Activated naive CD4-positive, alpha-beta T cell treated with anti-CD3 and anti-CD28 coated beads, Interleukin-2, amount 10 ng/mL, durations not matched to agents 7 days and 5 days (primary cell): ENCODE measurements at regions not wholly inside any gene's neighbourhood (a gene's known extent, or its start where the extent isn't known, plus 50 kb on each side); places are given as distances from the start of the nearest gene placed in this dataset.
"Not testable (repeated sequence)": the region's sequence is repeated elsewhere in the genome, so short reads cannot be mapped to it uniquely, and the experiment has no call there.

Experiments
- CTCF ChIA-PET: fragments of 350-600 bp; sonication (Branson Sonifier 250); formaldehyde crosslinking; loops from one replicate; lab custom pipeline; 2021; ENCODE audit warnings: antibody characterized with exemption; lab: Charles Lee
- DNase-seq: peaks from one replicate; pipeline ENCODE4 v3.0.0-alpha.2; 2020
- H3K27ac Mint-ChIP-seq: one replicate; pipeline ENCODE4 v1.8.0; 2021; ENCODE audit warnings: mild to moderate bottlenecking, moderate library complexity, mixed read lengths
- H3K27me3 Mint-ChIP-seq: one replicate; pipeline ENCODE4 v1.8.0; 2021; ENCODE audit warnings: mild to moderate bottlenecking, mixed read lengths
- H3K36me3 Mint-ChIP-seq: one replicate; pipeline ENCODE4 v1.8.0; 2021; ENCODE audit warnings: mixed read lengths
- H3K4me1 Mint-ChIP-seq: one replicate; pipeline ENCODE4 v1.8.0; 2021; ENCODE audit warnings: mixed read lengths
- H3K4me3 Mint-ChIP-seq: one replicate; pipeline ENCODE4 v1.8.0; 2021; ENCODE audit warnings: mild to moderate bottlenecking, moderate library complexity, mixed read lengths
- H3K9me3 Mint-ChIP-seq: one replicate; pipeline ENCODE4 v1.8.0; 2021; ENCODE audit warnings: mixed read lengths

GRCh38 chr20:54820392-54820791 is 345.0 kb downstream of the DOK5 start:
- Mint-ChIP-seq H3K9me3 (no peaks in the 10 kb centered on the region), H3K36me3 (no peaks in the 10 kb centered on the region), H3K4me3 (no peak overlapping the region), H3K4me1 (no peaks in the 10 kb centered on the region), H3K27ac (no peak overlapping the region), H3K27me3 (no peaks in the 10 kb centered on the region)
- DNase-seq = no peak
- CTCF ChIA-PET = no interaction called here

- H3K4me3 Mint-ChIP-seq = no peak overlapping the region
- CTCF ChIA-PET = no interaction called here
Measured at GRCh38 chr20:54806462-54806861, 331.1 kb downstream of the DOK5 start.

DNA sequence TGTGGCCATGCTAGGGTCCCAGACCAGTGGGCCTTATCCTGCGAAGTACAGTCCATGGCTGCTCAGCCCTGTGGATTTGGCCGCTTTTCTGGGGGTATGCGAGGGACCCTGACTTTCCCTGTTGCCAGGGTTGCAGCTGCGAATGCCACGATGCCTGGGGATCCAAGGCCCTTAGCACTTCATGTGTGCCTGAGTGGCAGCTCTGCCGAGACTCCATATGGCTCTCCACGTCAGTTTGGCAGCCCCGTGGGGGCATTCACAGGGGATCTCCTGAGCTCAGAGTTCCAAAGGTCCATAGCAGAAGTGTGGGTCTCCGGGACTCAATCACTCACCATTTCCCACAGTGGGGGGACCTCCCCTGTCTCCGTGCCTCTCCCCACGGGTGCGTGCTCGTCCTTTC is 319.5 kb downstream of the DOK5 start:
- H3K27ac Mint-ChIP-seq = no peak overlapping the region
- H3K27me3 Mint-ChIP-seq = no peaks in the 10 kb centered on the region
- CTCF ChIA-PET = no interaction called here
- no peak for DNase-seq
- H3K9me3 Mint-ChIP-seq = peaks cover 9% of the 10 kb centered on the region
- H3K4me3 Mint-ChIP-seq = no peak overlapping the region
- H3K36me3 Mint-ChIP-seq = no peaks in the 10 kb centered on the region
- no peaks in the 10 kb centered on the region for H3K4me1 Mint-ChIP-seq

More at GRCh38 chr20:54806462-54806861, 331.1 kb downstream of the DOK5 start:
- no peaks in the 10 kb centered on the region for H3K36me3 Mint-ChIP-seq
- no peak for DNase-seq
- no peaks in the 10 kb centered on the region for H3K9me3 Mint-ChIP-seq
- no peak overlapping the region for H3K27ac Mint-ChIP-seq
- H3K4me1 Mint-ChIP-seq = no peaks in the 10 kb centered on the region
- no peaks in the 10 kb centered on the region for H3K27me3 Mint-ChIP-seq

- no peak overlapping the region for H3K27ac Mint-ChIP-seq
- no peak overlapping the region for H3K4me3 Mint-ChIP-seq
- no peaks in the 10 kb centered on the region for H3K36me3 Mint-ChIP-seq
- CTCF ChIA-PET = no interaction called here
- H3K27me3 Mint-ChIP-seq = no peaks in the 10 kb centered on the region
- H3K4me1 Mint-ChIP-seq = no peaks in the 10 kb centered on the region
- peaks cover 11% of the 10 kb centered on the region for H3K9me3 Mint-ChIP-seq
- DNase-seq = no peak
Measured at GRCh38 chr20:54794110-54794509, 318.7 kb downstream of the DOK5 start.

GRCh38 chr20:54793291-54793992 is 318.0 kb downstream of the DOK5 start:
- no peak for DNase-seq
- Mint-ChIP-seq H3K4me1 (no peaks in the 10 kb centered on the region), H3K9me3 (peaks cover 11% of the 10 kb centered on the region), H3K36me3 (no peaks in the 10 kb centered on the region), H3K27me3 (no peaks in the 10 kb centered on the region), H3K4me3 (no peak overlapping the region), H3K27ac (no peak overlapping the region)
- CTCF ChIA-PET = no interaction called here

DNA sequence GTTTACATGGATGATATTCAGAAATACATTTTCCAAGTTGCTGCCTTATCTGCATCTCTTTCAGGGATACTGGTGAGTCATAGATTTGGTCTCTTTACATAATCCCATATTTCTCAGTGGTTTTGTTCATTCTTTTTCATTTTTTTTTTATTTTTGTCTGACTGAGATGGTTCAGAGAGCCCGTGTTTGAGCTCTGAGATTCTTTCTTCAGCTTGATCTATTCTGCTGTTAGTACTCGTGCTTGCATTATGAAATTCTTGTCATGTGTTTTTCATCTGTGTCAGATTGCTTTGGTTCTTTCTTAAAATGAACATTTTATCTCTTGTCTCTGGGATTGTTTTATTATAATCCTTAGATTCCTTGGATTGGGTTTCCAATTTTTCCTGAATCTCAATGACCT is 317.3 kb downstream of the DOK5 start:
- Mint-ChIP-seq H3K27me3 (no peaks in the 10 kb centered on the region), H3K4me1 (no peaks in the 10 kb centered on the region), H3K4me3 (no peak overlapping the region), H3K36me3 (no peaks in the 10 kb centered on the region), H3K9me3 (peaks cover 14% of the 10 kb centered on the region), H3K27ac (no peak overlapping the region)
- no peak for DNase-seq
- CTCF ChIA-PET = no interaction called here

- DNase-seq, H3K27ac Mint-ChIP-seq, H3K27me3 Mint-ChIP-seq, H3K36me3 Mint-ChIP-seq, H3K4me3 Mint-ChIP-seq, CTCF ChIA-PET, H3K4me1 Mint-ChIP-seq: not testable (repeated sequence)
- H3K9me3 Mint-ChIP-seq = peaks cover 10% of the 10 kb centered on the region
Measured at GRCh38 chr20:54788260-54788659, 312.9 kb downstream of the DOK5 start.

- H3K36me3 Mint-ChIP-seq, H3K4me1 Mint-ChIP-seq, CTCF ChIA-PET: not testable (repeated sequence)
Measured at GRCh38 chr20:54782758-54783157, 307.4 kb downstream of the DOK5 start.

DNA sequence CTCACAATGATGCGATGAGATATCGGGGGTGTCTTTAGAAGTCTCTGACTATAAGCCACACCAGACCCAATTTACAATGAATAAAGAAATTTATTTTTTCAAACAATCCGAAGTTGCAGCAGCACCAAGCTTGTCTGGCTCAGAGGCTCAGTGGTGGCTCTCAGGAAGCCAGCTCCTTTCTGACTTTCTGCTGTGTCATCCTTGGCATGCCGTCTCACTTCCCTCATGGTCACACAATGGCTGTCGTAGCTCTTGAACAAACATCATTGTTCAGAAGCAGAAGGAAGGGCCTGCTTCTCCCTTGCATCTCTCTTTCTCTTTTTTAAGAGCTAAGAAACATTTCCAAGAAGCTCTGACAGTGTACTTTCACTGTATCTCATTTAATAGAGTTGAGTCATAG is 299.0 kb downstream of the DOK5 start:
- Mint-ChIP-seq H3K27me3 (no peaks in the 10 kb centered on the region), H3K4me1 (no peaks in the 10 kb centered on the region), H3K9me3 (peaks cover 6% of the 10 kb centered on the region), H3K36me3 (no peaks in the 10 kb centered on the region), H3K4me3 (no peak overlapping the region), H3K27ac (no peak overlapping the region)
- CTCF ChIA-PET = no interaction called here
- no peak for DNase-seq

More at GRCh38 chr20:54782758-54783157, 307.4 kb downstream of the DOK5 start:
- not testable (repeated sequence) for H3K27ac Mint-ChIP-seq, H3K4me3 Mint-ChIP-seq, DNase-seq, H3K9me3 Mint-ChIP-seq, H3K27me3 Mint-ChIP-seq

DNA sequence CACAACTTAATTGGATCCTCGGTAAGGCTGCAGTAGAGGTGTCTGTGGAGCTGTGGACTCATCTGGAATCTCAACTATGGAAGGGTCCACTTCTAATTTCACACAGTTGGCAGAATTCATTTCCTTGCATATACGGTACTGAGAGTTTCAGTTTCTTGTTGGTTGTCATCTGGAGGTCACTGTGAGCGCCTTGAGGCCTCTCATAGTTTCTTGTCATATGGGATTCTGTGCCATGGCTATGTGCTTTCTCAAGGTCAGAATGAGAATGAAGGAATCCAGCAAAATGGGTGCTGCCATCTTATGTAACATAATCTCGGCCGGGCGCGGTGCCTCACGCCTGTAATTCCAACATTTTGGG is 298.2 kb downstream of the DOK5 start:
- DNase-seq = no peak
- H3K4me3 Mint-ChIP-seq = no peak overlapping the region
- peaks cover 9% of the 10 kb centered on the region for H3K9me3 Mint-ChIP-seq
- no peaks in the 10 kb centered on the region for H3K27me3 Mint-ChIP-seq
- H3K4me1 Mint-ChIP-seq = no peaks in the 10 kb centered on the region
- no peak overlapping the region for H3K27ac Mint-ChIP-seq
- H3K36me3 Mint-ChIP-seq = no peaks in the 10 kb centered on the region
- CTCF ChIA-PET = no interaction called here

DNA sequence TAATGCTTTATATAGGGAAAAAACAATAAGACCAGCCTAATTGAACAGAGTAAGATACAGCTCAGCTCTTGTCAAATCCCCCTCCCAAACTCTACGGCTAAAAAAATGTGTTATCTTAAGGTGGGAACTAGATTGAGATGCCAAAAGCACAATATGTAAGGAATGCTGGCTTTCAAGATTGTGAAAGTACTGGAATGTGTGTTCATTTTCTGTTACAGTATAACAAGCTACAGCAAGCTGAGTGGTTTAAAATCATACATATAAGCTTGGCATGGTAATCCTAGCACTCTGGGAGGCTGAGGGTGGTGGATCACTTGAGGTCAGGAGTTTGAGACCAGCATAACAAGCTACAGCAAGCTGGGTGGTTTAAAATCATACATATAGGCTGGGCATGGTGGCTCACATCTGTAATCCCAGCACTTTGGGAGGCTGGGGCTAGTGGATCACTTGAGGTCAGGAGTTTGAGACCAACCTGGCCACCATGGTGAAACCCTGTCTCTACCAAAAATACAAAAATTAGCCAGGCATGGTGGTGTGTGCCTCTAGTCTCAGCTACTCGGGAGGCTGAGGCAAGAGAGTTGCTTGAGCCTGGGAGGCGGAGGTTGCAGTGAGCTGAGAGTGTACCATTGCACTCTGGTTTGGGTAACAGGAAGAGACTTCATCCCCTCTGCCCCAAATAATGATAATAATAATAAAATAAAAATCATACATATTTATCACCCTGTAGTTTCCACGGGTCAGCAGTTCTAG is 297.7 kb downstream of the DOK5 start:
- Mint-ChIP-seq H3K4me1 (no peaks in the 10 kb centered on the region), H3K4me3 (no peak overlapping the region), H3K36me3 (no peaks in the 10 kb centered on the region), H3K27ac (no peak overlapping the region), H3K9me3 (peaks cover 9% of the 10 kb centered on the region), H3K27me3 (no peaks in the 10 kb centered on the region)
- DNase-seq = no peak
- CTCF ChIA-PET = no interaction called here

DNA sequence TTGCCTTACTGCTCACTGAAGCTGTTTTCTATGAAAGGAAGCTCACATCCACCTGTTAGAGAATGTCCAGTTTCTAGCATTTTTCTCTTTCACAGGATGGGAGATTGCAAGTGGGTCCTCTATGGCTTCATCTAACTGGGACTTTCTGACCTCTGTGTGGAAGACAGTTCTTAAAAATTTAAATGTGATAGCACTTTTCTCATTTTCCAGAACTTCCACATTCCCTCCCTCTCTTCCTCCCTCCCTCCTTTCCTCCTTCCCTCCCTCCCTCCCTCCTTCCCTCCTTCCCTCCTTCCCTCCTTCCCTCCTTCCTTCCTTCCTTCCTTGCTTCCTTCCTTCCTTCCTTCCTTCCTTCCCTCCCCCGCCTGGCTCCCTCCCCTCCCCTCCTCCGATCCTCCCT is 291.1 kb downstream of the DOK5 start:
- peaks cover 5% of the 10 kb centered on the region for H3K9me3 Mint-ChIP-seq
- no peak overlapping the region for H3K27ac Mint-ChIP-seq
- H3K4me3 Mint-ChIP-seq = no peak overlapping the region
- no peaks in the 10 kb centered on the region for H3K27me3 Mint-ChIP-seq
- no peak for DNase-seq
- H3K36me3 Mint-ChIP-seq = no peaks in the 10 kb centered on the region
- CTCF ChIA-PET = no interaction called here
- H3K4me1 Mint-ChIP-seq = no peaks in the 10 kb centered on the region

- no peak overlapping the region for H3K27ac Mint-ChIP-seq
- no peaks in the 10 kb centered on the region for H3K27me3 Mint-ChIP-seq
- peaks cover 4% of the 10 kb centered on the region for H3K9me3 Mint-ChIP-seq
- DNase-seq = no peak
- H3K36me3 Mint-ChIP-seq = no peaks in the 10 kb centered on the region
- no peaks in the 10 kb centered on the region for H3K4me1 Mint-ChIP-seq
- CTCF ChIA-PET = no interaction called here
- H3K4me3 Mint-ChIP-seq = no peak overlapping the region
Measured at GRCh38 chr20:54763366-54763765, 288.0 kb downstream of the DOK5 start.

DNA sequence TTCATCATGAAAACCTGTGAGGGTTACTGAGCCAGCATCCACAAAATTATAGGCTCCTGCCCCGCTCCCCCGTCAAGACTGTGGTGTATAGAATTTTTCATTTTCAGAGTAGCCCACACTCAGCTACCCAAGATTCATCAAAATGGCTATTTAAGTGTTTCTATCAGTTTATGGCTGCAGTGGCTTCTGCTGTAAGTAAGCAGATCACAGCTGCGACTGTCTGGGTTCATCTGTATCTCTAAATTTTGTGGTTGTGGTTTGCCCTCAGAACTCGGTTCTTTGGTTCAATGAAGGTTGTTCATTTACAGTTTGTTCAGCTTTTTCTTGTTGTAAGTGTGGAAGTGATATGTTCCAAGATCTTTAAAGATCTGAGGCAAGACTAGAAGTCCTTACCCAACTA is 284.2 kb downstream of the DOK5 start:
- H3K36me3 Mint-ChIP-seq = no peaks in the 10 kb centered on the region
- no peaks in the 10 kb centered on the region for H3K27me3 Mint-ChIP-seq
- peaks cover 4% of the 10 kb centered on the region for H3K9me3 Mint-ChIP-seq
- CTCF ChIA-PET = no interaction called here
- H3K27ac Mint-ChIP-seq = no peak overlapping the region
- no peak for DNase-seq
- H3K4me1 Mint-ChIP-seq = no peaks in the 10 kb centered on the region
- H3K4me3 Mint-ChIP-seq = no peak overlapping the region

DNA sequence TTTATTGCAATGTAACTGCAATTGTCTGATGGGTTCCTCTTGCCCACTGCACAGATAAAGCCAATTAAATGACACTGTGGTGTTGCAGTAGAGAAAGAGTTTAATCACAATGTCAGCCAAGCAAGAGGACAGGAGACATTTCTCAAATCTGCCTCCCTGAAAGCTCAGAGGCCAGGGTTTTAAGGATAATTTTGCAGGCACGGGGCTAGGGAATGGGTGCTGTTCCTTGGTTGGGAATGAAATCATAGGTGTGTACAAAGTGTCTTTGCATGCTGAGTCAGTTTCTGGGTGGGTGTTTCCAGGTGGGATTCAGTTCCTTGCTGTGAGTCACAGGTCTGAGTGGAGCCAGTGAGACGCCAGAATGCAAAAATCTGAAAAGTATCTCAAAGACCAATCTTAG is 271.4 kb downstream of the DOK5 start:
- Mint-ChIP-seq H3K27me3 (no peaks in the 10 kb centered on the region), H3K4me3 (no peak overlapping the region), H3K9me3 (no peaks in the 10 kb centered on the region), H3K4me1 (no peaks in the 10 kb centered on the region), H3K27ac (no peak overlapping the region), H3K36me3 (no peaks in the 10 kb centered on the region)
- CTCF ChIA-PET = no interaction called here
- DNase-seq = no peak
